Smooth muscle cell (in vitro differentiated cells): ENCODE measurements at regions not wholly inside any gene's neighbourhood (a gene's known extent, or its start where the extent isn't known, plus 50 kb on each side); places are given as distances from the start of the nearest gene placed in this dataset.

Experiments
- DNase-seq: peaks from one replicate; lab custom pipeline; 2025; ENCODE audit not compliant: unreplicated experiment; lab: John Stamatoyannopoulos, UW
- H2AFZ ChIP-seq: fragments of 200-600 bp; sonication (generic); 2 replicates; pipeline ENCODE4 v1.6.0; 2016; ENCODE audit warnings: antibody characterized with exemption, low read depth, mild to moderate bottlenecking
- H3F3A ChIP-seq: fragments of 200-600 bp; sonication (generic); 2 replicates; pipeline ENCODE4 v1.6.0; 2017; ENCODE audit warnings: antibody characterized with exemption, low read depth
- H3K27ac ChIP-seq: fragments of 200-600 bp; sonication (generic); 2 replicates; pipeline ENCODE4 v1.5.1; 2016; ENCODE audit warnings: low read depth, mild to moderate bottlenecking
- H3K27me3 ChIP-seq: fragments of 200-600 bp; sonication (generic); 2 replicates; pipeline ENCODE4 v1.6.1; 2016; ENCODE audit warnings: low read depth, mild to moderate bottlenecking
- H3K36me3 ChIP-seq: fragments of 200-600 bp; sonication (generic); 2 replicates; pipeline ENCODE4 v1.5.1; 2016; ENCODE audit warnings: low read depth
- H3K4me1 ChIP-seq: fragments of 200-600 bp; sonication (generic); 2 replicates; pipeline ENCODE4 v1.5.1; 2016; ENCODE audit warnings: low read depth
- H3K4me2 ChIP-seq: fragments of 200-600 bp; sonication (generic); 2 replicates; pipeline ENCODE4 v1.6.0; 2016; ENCODE audit warnings: mild to moderate bottlenecking
- H3K4me3 ChIP-seq: fragments of 200-600 bp; sonication (generic); 2 replicates; pipeline ENCODE4 v1.5.1; 2016; ENCODE audit warnings: mild to moderate bottlenecking
- H3K79me2 ChIP-seq: fragments of 200-600 bp; sonication (generic); 2 replicates; pipeline ENCODE4 v1.6.0; 2016; ENCODE audit warnings: low read depth, mild to moderate bottlenecking
- H3K9ac ChIP-seq: fragments of 200-600 bp; sonication (generic); 2 replicates; pipeline ENCODE4 v1.6.0; 2016; ENCODE audit warnings: low read depth
- H3K9me3 ChIP-seq: fragments of 200-600 bp; sonication (generic); replicated peaks from 2 replicates; pipeline ENCODE4 v1.5.1; 2016; ENCODE audit warnings: low read depth
- H4K20me1 ChIP-seq: fragments of 200-600 bp; sonication (generic); 2 replicates; pipeline ENCODE4 v1.6.0; 2016; ENCODE audit warnings: low read depth
- CTCF ChIP-seq: fragments of 200-600 bp; sonication (generic); IDR thresholded peaks from 2 replicates; pipeline ENCODE4 v1.5.1; 2017; ENCODE audit warnings: borderline replicate concordance, mild to moderate bottlenecking, antibody characterized with exemption; ENCODE audit not compliant: insufficient read depth, poor library complexity, severe bottlenecking
- WGBS: methylation state at CpG from one replicate; pipeline ENCODE4 v1.1.7; 2016; ENCODE audit warnings: low lambda C conversion rate; 5-methylcytosine and 5-hydroxymethylcytosine counted together

GRCh38 chr11:32290783-32291182 lies 144.6 kb downstream of the WT1 start:
- Histone ChIP-seq H3K36me3 (no peaks in the 10 kb centered on the region), H3K4me3 (no peak overlapping the region), H3K4me1 (no peaks in the 10 kb centered on the region), H2AFZ (no peak overlapping the region), H4K20me1 (no peaks in the 10 kb centered on the region), H3K27ac (no peak overlapping the region), H3K9me3 (no peaks in the 10 kb centered on the region), H3K4me2 (no peak overlapping the region), H3K9ac (no peak overlapping the region), H3F3A (no peaks in the 10 kb centered on the region), H3K27me3 (no peaks in the 10 kb centered on the region), H3K79me2 (no peaks in the 10 kb centered on the region)
- no peak for DNase-seq
- no peak for TF ChIP-seq CTCF
- 70% methylated on average over 3 of the region's 3 CpGs for WGBS

- no peak for DNase-seq
- Histone ChIP-seq H2AFZ (no peak overlapping the region), H3K27ac (no peak overlapping the region), H4K20me1 (no peaks in the 10 kb centered on the region), H3K27me3 (no peaks in the 10 kb centered on the region), H3K9ac (no peak overlapping the region), H3K4me1 (no peaks in the 10 kb centered on the region), H3K4me2 (no peak overlapping the region), H3K4me3 (no peak overlapping the region), H3K9me3 (no peaks in the 10 kb centered on the region), H3K79me2 (no peaks in the 10 kb centered on the region), H3F3A (no peaks in the 10 kb centered on the region), H3K36me3 (no peaks in the 10 kb centered on the region)
- peak; percentile 24 for TF ChIP-seq CTCF
- WGBS: 65% methylated on average over 4 of the region's 4 CpGs
Measured at GRCh38 chr11:32297611-32298011, 137.7 kb downstream of the WT1 start.

- no peak for DNase-seq
- Histone ChIP-seq H3K79me2 (no peaks in the 10 kb centered on the region), H3K27me3 (no peaks in the 10 kb centered on the region), H3K27ac (no peak overlapping the region), H3K9me3 (no peaks in the 10 kb centered on the region), H3K9ac (no peak overlapping the region), H3K4me3 (no peak overlapping the region), H2AFZ (no peak overlapping the region), H3F3A (no peaks in the 10 kb centered on the region), H4K20me1 (no peaks in the 10 kb centered on the region), H3K4me2 (no peak overlapping the region), H3K4me1 (no peaks in the 10 kb centered on the region), H3K36me3 (no peaks in the 10 kb centered on the region)
- 78% methylated on average over 4 of the region's 4 CpGs for WGBS
- no peak for TF ChIP-seq CTCF
Measured at GRCh38 chr11:32302826-32303225, 132.5 kb downstream of the WT1 start.

- Histone ChIP-seq H3K79me2 (no peaks in the 10 kb centered on the region), H3K27me3 (no peaks in the 10 kb centered on the region), H3K27ac (no peak overlapping the region), H3F3A (no peaks in the 10 kb centered on the region), H3K9ac (no peak overlapping the region), H3K4me3 (no peak overlapping the region), H3K4me2 (no peak overlapping the region), H3K4me1 (no peaks in the 10 kb centered on the region), H2AFZ (no peak overlapping the region), H4K20me1 (no peaks in the 10 kb centered on the region), H3K9me3 (no peaks in the 10 kb centered on the region), H3K36me3 (no peaks in the 10 kb centered on the region)
- no peak for TF ChIP-seq CTCF
- WGBS: 97% methylated on average over 2 of the region's 2 CpGs
- no peak for DNase-seq
Measured at GRCh38 chr11:32304521-32304920, 130.8 kb downstream of the WT1 start.
